ENCODE measurements at regions not wholly inside any gene's neighbourhood (a gene's known extent, or its start where the extent isn't known, plus 50 kb on each side); places are given as distances from the start of the nearest gene placed in this dataset.
"Not testable (repeated sequence)": the region's sequence is repeated elsewhere in the genome, so short reads cannot be mapped to it uniquely, and the experiment has no call there.

DNA sequence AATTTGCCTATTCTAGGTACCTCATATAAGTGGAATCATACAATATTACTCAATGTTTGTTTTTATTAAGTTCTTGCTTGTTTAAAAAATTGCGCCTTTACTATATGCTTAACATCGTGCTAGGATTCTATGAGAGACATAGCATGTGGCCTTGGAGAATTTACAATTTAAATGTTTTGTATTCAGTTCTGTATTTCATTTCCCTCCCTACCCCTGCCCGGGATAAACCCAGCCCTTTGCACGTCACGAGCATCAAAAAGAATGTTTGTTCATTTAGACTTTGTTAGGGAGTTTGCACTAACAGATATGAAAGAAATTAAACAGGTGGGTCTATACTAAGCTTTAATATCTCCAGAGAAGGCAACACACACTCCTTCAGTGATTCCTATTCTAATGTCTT is 75.7 kb downstream of the C18orf54 start:
- no peak for DNase-seq (ENCODE audit: low spot score)

- DNase-seq (ENCODE audit: low spot score): no peak
Observed at GRCh38 chr18:54433857-54434256, 76.2 kb downstream of the C18orf54 start.

DNA sequence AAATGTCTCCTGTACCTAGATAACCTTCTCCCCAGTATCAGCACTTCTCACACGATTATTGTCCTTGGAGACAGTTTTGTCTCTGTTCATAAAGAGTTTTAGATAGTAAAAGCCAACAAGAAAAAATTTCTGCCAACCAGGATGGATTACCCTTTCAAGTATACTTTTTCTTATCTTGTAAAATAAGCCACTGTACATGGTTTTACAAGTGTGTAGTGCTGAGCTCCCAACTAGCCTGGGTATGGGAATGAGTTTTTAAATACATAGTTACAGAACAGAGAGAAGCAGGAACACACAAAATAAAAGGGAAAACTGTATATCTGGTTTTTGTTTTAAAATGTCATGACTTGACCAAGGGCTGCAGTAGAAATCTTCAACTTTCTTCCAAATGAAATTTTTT is 76.7 kb downstream of the C18orf54 start:
- DNase-seq (ENCODE audit: low spot score): no peak

- DNase-seq (ENCODE audit: low spot score): no peak
Observed at GRCh38 chr18:54436501-54436900, 78.8 kb downstream of the C18orf54 start.

GRCh38 chr18:54440292-54440691 is 82.6 kb downstream of the C18orf54 start:
- DNase-seq (ENCODE audit: low spot score): no peak

DNA sequence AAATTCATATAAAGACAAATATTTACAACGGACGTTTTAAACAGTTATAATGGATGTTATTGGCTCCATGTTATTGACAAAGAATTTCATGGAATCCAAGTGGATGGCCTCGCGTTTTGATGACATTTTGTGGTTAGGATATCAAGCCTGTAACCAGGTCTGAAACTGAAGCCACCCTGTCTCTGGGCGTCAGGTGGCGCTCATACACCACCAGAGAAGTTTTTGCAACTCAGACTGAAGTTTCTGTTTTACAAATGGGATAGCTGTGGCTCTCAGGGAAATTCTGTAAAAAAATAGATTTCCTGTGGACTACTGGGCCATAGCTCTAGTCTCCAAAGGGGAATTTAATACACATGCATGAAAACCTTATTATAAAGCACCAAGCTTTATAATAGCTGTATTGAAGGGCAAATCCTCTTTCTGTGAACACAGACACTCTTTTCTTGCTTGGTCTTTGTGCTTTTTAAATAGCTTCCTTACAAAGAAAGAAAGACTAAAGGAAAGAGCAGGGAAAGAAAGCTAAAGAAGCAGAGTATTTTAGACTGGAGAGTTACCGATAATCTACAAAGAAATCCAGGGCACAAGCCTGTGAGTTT is 86.7 kb downstream of the C18orf54 start:
- peak; percentile 17 for DNase-seq (ENCODE audit: low spot score)

GRCh38 chr18:54453996-54454395 is 96.3 kb downstream of the C18orf54 start:
- DNase-seq (ENCODE audit: low spot score): no peak

DNA sequence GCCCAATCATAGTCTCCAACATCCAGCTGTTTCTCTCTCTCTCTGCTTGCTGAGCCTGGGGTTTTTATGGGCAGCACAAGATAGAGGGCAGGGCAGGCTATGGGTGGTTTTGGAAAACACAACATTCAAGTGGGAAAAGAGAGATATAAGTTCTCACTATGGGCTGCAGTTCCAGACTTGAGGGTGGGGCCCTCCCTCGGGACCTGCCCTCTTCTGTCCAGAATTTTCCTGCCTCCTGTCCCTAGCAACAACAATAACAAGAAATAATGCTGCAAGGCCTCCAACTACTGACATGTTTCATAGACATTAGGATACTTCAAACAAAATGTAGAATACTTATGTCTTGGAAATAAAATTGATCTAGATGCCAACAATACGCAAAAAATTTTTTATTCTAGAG is 107.8 kb downstream of the C18orf54 start:
- DNase-seq (ENCODE audit: low spot score): no peak

DNA sequence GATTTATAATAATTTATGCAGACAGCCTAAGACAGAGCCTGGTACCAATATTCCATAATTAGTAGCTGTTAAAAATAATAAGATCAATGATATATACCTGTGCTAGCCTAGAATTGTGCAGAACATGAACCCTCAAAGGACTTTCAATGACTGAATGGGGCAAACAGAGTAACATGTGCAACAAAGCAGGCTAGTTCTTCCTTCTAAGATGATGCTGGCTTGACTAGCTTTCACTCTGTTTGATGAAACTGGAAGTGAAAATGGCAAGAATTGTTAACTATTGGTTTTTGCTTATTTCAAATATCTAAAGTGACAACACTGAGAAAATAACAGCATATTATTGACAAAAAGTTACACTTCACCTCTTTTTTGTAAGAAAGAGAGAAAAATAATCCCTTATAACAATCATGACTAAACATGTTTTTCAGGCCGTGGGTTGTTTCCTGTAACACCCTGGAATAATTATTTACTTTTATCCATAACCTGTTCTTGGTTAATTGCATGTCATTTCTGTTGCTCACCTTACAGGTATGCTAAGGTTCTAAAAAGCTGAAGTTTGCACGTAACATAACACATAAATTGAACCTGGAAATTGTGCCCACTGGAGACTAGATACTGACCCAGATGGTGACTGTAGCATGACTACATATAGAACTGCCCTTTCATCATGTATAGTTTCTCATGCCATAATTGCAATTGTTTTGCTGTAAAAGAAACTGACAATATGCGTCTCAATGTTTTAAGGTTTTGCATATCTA is 108.7 kb downstream of the C18orf54 start:
- DNase-seq (ENCODE audit: low spot score): no peak

- no peak for DNase-seq (ENCODE audit: low spot score)
Observed at GRCh38 chr18:54479365-54479764, 111.7 kb upstream of the DYNAP start.

GRCh38 chr18:54480616-54481015 is 110.4 kb upstream of the DYNAP start:
- no peak for DNase-seq (ENCODE audit: low spot score)

GRCh38 chr18:54502451-54502850 is 88.6 kb upstream of the DYNAP start:
- DNase-seq (ENCODE audit: low spot score): not testable (repeated sequence)

- no peak for DNase-seq (ENCODE audit: low spot score)
Observed at GRCh38 chr18:54503131-54503894, 87.7 kb upstream of the DYNAP start.

GRCh38 chr18:54506516-54507261 is 84.4 kb upstream of the DYNAP start:
- no peak for DNase-seq (ENCODE audit: low spot score)

DNA sequence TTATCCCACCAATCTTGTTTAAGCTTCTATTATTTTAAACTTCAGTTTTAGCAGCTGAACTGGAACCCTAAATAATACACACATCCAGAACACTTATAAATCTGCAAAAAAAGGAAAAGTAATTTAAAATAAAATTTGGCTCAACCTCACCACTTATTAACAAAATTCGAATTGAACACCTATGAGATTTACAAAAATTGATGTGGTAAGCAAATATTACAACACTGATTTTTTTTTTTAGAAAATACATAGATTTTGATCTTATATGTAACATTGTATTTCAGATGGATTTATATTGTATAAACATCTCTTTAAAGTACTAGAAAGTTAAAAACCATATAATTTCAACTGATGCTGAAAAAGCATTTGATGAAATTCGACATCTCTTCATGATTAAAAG is 81.3 kb upstream of the DYNAP start:
- no peak for DNase-seq (ENCODE audit: low spot score)

DNA sequence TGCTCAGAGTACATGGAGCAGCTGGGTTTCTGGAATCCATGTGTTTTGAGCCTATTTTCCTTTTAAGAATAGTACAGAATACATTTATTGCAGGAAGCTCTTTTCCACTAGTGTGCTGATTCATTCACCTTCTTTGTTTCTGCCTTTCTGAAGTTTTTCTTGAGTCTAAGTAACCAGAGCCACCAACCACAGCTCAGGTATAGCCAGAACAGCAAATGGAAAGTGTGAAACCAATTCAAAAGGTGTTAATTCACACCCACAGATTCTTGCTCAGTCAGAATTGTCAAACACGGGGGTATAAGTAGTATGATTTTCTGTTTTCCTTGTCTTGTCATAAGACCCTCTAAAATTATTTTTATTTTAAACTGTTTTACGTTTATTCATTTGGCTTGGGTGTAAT is 75.9 kb upstream of the DYNAP start:
- no peak for DNase-seq (ENCODE audit: low spot score)

- DNase-seq (ENCODE audit: low spot score): no peak
Observed at GRCh38 chr18:54517521-54517920, 73.5 kb upstream of the DYNAP start.

DNA sequence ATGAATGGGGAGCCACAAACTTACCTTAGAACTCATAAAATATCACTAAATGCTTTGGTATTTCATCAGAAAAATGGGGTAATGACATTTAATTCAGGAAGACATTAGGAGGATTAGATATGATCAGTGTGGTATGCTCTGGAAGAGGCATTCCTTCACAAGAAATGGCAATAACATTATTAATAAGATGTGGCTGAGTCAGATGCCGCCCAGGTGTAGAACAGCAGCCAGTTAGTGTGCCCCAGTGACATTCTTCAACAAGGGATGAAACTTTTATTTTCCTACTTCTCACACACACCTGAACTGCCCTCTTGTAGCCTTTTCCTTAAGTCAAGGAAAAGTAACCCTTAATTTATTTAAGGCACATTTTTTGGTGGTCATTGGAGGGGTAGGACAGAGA is 69.2 kb upstream of the DYNAP start:
- no peak for DNase-seq (ENCODE audit: low spot score)

DNA sequence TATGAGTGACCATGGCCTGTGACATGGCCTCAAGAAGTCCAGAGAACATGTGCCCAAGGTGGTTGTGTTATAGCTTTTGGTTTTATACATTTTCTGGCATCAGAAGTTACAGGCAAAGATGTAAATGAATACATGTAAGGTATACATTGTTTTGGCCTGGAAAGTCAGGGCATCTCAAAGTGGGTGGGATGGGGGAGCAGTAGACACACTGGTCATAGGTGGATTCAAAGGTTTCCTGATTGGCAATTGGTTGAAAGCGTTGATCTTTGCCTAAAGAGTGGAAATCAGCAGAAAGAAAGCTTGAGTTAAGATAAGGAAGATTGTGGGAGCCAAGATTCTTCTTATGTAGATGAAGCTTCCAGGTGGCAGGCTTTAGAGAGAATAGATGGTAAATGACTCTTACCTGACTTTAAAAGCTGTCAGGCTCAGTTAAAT is 62.1 kb upstream of the DYNAP start:
- DNase-seq (ENCODE audit: low spot score): no peak

DNA sequence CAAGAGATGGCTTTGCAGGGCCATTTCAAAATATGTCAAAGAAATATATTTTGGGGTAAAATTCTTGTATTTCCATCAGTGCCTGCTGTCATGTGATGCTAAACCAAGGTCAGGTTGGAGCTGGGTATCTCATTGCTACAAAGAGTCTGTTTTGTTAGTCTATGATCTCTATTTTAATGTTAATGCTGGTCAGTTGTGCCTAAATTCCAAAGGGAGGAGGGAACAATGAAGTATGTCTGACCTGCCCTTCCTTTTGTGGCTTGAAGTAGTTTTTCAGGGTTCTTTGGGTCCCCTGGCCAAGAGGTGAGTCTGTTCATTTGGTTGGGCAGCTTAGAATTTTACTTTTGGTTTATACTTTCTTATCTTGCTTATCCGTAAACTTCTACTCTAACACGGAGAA is 61.6 kb upstream of the DYNAP start:
- no peak for DNase-seq (ENCODE audit: low spot score)

DNA sequence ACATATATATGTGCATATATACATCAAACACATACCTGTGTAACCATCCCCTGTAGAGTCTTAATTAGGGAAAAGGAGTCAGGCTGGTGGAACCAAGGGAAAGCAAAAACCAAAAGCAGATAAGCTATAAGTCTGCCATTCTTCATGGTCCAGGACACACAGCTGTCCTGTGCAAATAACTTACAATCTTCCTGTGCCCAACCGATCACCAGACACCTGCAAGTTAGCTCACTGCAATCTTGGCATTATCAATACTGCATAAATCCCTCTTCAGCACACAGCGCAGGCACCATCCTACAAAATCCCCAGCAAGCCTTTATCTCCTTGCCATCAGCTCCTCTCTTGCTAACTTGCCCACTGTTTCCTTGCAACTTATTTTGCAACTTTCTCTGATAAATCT is 60.8 kb upstream of the DYNAP start:
- no peak for DNase-seq (ENCODE audit: low spot score)

- DNase-seq (ENCODE audit: low spot score): no peak
Observed at GRCh38 chr18:54531402-54532065, 59.5 kb upstream of the DYNAP start.
